ENCODE measurements at regions not wholly inside any gene's neighbourhood (a gene's known extent, or its start where the extent isn't known, plus 50 kb on each side); places are given as distances from the start of the nearest gene placed in this dataset.
"Not testable (repeated sequence)": the region's sequence is repeated elsewhere in the genome, so short reads cannot be mapped to it uniquely, and the experiment has no call there.

GRCh38 chr10:71083716-71083975, 128.7 kb upstream of the UNC5B start:
- TF ChIP-seq CTCF (conservative IDR thresholded peaks at IDR 0.05; ENCODE audit: low read length), result no peak
- no peak for DNase-seq (ENCODE audit: low read depth)
- H3K4me3 ChIP-seq (ENCODE audit: low read length), result no peak overlapping the region

DNA sequence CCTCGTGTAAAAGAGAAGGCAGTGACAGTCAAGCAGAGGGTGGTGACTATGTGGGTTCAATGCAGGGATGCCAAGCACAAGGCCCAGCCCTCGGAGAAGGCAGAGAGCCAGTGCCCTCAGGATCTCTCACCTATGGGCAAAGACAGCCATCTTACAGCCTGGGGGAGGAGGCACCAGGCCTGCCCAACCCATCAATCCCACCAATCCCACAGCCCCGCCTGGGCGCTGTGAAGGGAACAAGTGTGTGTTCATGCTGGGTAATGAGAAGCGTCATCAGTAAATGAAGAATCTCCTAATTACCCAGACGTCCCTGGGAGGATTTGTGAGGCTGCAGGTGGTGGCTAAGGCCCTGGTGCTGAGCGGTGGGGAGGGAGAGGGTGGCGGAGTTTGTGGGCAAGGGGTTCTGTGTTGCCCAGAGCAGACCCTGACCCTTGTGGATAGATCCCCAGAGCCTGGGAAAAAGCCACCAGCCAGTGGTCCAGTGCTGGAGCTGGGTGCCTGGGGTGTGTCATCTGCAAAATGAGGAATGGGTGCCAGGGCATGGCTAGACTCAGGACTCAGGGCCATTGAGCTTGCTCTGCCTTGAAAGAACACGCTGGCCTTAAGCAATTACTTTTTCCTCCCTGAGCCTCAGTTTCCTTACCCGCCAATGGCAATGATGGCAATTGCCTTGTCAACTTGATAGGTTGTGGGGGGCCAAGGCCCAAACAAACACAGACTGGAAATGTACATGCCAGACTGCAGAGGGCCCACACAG, 128.1 kb upstream of the UNC5B start:
- no peak overlapping the region for H3K4me3 ChIP-seq (ENCODE audit: low read length)
- TF ChIP-seq CTCF (conservative IDR thresholded peaks at IDR 0.05; ENCODE audit: low read length), result no peak
- no peak for DNase-seq (ENCODE audit: low read depth)

- no peak for DNase-seq (ENCODE audit: low read depth)
- TF ChIP-seq CTCF (conservative IDR thresholded peaks at IDR 0.05; ENCODE audit: low read length), result no peak
- H3K4me3 ChIP-seq (ENCODE audit: low read length), result no peak overlapping the region
Measured at GRCh38 chr10:71084818-71085126, 127.6 kb upstream of the UNC5B start.

- no peak for DNase-seq (ENCODE audit: low read depth)
- no peak for TF ChIP-seq CTCF (conservative IDR thresholded peaks at IDR 0.05; ENCODE audit: low read length)
- H3K4me3 ChIP-seq (ENCODE audit: low read length), result no peak overlapping the region
Measured at GRCh38 chr10:71085689-71086438, 126.5 kb upstream of the UNC5B start.

- TF ChIP-seq CTCF (conservative IDR thresholded peaks at IDR 0.05; ENCODE audit: low read length), result no peak
- no peak overlapping the region for H3K4me3 ChIP-seq (ENCODE audit: low read length)
Measured at GRCh38 chr10:71086439-71087080, 125.8 kb upstream of the UNC5B start.

DNA sequence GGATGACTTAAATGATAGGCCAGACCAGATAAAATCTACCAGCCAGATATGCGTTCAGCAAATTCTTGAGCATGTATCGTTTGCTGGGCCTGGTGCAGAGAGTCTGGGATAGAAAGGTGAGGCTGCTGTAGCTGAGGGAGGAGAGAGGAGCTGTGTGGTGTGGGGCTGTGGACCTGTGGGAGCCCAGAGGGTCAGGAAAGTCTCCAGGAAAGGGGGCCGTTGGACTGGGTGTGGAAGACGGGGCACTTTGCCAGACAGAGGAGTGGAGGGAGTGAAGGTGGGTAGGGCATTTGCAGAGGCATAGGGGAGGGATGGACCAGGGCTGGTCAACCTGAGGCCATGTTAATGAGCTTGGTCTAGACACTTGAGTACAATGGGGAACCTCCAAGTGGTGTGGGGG, 124.7 kb upstream of the UNC5B start:
- DNase-seq (ENCODE audit: low read depth), result no peak
- no peak overlapping the region for H3K4me3 ChIP-seq (ENCODE audit: low read length)
- no peak for TF ChIP-seq CTCF (conservative IDR thresholded peaks at IDR 0.05; ENCODE audit: low read length)

More at GRCh38 chr10:71086439-71087080, 125.8 kb upstream of the UNC5B start:
- DNase-seq (ENCODE audit: low read depth), result no peak

GRCh38 chr10:71088054-71088453, 124.3 kb upstream of the UNC5B start:
- no peak overlapping the region for H3K4me3 ChIP-seq (ENCODE audit: low read length)
- DNase-seq (ENCODE audit: low read depth), result no peak
- no peak for TF ChIP-seq CTCF (conservative IDR thresholded peaks at IDR 0.05; ENCODE audit: low read length)

DNA sequence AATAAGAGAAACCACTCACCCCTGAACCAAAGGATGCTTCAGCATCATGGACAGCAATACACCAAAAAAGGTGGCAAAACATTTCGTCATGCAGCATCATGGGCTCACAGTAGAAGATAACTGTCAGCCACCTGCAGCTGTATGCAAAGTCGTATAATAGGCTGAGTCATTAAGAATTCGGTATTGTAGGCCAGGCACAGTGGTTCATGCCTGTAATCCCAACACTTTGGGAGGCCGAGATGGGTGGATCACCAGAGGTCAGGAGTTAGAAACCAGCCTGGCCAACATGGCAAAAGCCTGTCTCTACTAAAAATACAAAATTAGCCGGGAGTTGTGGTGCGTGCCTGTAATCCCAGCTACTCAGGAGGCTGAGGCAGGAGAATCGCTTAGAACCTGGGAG, 123.8 kb upstream of the UNC5B start:
- DNase-seq (ENCODE audit: low read depth); H3K4me3 ChIP-seq (ENCODE audit: low read length): not testable (repeated sequence)
